ENCODE measurements at regions not wholly inside any gene's neighbourhood (a gene's known extent, or its start where the extent isn't known, plus 50 kb on each side); places are given as distances from the start of the nearest gene placed in this dataset.
A peak's percentile ranks its signal among the peaks of the same experiment; 100 is the strongest.

DNA sequence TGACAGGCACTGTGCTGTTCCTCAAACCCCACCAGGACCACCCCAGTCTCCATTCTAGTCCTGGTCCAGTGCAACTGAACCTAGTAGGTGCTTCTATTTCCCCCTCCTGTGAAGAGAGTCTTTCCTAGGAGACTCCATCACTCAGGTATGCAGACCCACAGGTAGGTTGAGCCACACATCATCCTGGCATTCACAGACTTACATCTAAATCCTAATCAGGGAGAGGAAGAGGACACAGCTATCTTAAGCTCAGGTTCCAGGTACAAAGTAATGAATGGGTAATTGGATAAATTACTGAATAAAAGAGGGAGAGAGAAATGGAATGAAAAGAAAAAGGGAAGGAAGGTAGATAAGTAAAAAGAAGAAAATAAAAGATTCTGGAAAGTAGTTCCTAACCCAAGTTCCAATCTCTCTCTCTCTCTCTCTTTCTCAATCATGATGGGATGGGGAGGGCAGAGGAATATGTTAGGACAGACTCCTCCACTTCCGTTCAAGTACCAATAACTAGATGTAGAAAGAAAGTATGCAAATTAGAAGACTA is 139.8 kb upstream of the NAMPT start:
- intact Hi-C loops (cut with DNase I), result no loop called here

DNA sequence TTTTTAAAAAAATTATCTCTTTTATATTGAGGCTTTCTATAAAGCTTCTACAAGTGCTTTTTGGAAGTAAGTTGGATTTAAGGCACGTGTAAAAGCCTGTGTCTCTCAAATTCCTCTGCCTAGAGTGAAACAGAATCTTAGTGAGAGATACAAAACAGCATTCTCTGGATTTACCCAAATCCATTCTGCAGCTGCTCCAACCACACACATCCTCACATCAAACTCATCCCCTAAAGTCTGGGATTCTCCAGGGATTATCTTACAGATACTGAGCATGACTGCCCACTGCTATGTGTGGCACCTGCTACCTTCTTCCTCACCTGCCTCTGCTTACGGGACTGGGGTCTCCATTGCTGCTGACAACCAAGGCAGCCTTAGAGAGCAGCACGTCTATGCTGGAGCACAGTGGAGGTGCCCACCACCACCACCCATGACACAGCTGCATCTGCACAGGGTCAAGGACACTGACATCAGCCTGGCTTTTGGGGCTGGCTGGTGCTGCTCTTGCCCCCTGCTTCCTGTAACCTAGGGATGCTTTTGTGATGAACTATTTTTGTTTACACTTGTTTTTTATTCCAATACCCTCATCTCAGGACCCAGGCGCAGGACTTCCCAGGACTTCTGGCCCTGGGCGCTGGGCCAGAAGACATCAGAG is 139.2 kb upstream of the NAMPT start:
- Histone ChIP-seq H3K27ac (peak overlapping the region; percentile 83 to 97 (median 84)), H3K27me3 (no peaks in the 10 kb centered on the region), H3K4me3 (no peak overlapping the region), H3K9me3 (no peaks in the 10 kb centered on the region), H3K36me3 (no peaks in the 10 kb centered on the region), H3K4me1 (peaks cover 1 to 63% (median 24%) of the 10 kb centered on the region in 4 donors)
- ATAC-seq (peak in 1 of 4 donors; percentile 1), DNase-seq (no peak)
- WGBS (ENCODE audit: insufficient coverage, low coverage, low lambda C conversion rate, missing lambda C conversion rate), result 85% methylated on average over 3 of the region's 5 CpGs
- intact Hi-C loops (cut with DNase I), result no loop called here
- TF ChIP-seq, protein P1, sequence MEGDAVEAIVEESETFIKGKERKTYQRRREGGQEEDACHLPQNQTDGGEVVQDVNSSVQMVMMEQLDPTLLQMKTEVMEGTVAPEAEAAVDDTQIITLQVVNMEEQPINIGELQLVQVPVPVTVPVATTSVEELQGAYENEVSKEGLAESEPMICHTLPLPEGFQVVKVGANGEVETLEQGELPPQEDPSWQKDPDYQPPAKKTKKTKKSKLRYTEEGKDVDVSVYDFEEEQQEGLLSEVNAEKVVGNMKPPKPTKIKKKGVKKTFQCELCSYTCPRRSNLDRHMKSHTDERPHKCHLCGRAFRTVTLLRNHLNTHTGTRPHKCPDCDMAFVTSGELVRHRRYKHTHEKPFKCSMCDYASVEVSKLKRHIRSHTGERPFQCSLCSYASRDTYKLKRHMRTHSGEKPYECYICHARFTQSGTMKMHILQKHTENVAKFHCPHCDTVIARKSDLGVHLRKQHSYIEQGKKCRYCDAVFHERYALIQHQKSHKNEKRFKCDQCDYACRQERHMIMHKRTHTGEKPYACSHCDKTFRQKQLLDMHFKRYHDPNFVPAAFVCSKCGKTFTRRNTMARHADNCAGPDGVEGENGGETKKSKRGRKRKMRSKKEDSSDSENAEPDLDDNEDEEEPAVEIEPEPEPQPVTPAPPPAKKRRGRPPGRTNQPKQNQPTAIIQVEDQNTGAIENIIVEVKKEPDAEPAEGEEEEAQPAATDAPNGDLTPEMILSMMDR (IDR thresholded peaks at IDR 0.05), result no peak
- no peak for TF ChIP-seq POLR2A (IDR thresholded peaks at IDR 0.05)

More for the DNA sequence above, 139.8 kb upstream of the NAMPT start:
- ATAC-seq (peak in 1 of 4 donors; percentile 66), DNase-seq (no peak)
- Histone ChIP-seq H3K4me1 (peaks cover 0 to 58% (median 24%) of the 10 kb centered on the region in 4 donors), H3K9me3 (no peaks in the 10 kb centered on the region), H3K4me3 (no peak overlapping the region), H3K36me3 (no peaks in the 10 kb centered on the region), H3K27me3 (no peaks in the 10 kb centered on the region), H3K27ac (peak overlapping the region; percentile 83 to 97 (median 84))
- WGBS (ENCODE audit: insufficient coverage, low coverage, low lambda C conversion rate, missing lambda C conversion rate), result 0% methylated on average over 1 of the region's 1 CpG
- TF ChIP-seq POLR2A (IDR thresholded peaks at IDR 0.05), result no peak
- TF ChIP-seq, protein P1 (IDR thresholded peaks at IDR 0.05), result no peak

DNA sequence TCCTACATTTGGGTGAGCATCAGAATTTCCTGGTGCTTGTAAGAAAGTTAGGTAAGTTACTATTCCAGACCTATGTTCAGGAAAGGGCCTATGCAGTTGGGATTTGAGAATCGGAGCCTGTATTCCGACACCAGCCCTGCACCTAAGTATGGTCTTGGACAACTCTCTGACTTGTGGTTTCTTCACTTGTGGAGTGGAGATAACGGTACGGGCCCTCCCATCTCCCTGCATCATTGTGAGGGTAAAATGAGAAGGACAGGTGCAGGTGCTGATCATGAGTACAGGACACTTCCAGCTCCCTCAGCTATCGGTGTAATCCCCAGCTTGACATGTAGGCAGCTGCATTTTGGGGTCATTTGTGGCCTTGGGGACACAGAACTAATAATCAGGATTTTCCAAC is 138.3 kb upstream of the NAMPT start:
- H3K4me1 ChIP-seq, result peaks cover 1 to 70% (median 24%) of the 10 kb centered on the region in 4 donors
- H3K36me3 ChIP-seq, result no peaks in the 10 kb centered on the region
- no peak overlapping the region for H3K4me3 ChIP-seq
- DNase-seq (no peak), ATAC-seq (no peak)
- no peak for TF ChIP-seq POLR2A (IDR thresholded peaks at IDR 0.05)
- TF ChIP-seq, protein P1 (IDR thresholded peaks at IDR 0.05), result no peak
- no peaks in the 10 kb centered on the region for H3K27me3 ChIP-seq
- 67% methylated on average over 4 of the region's 5 CpGs for WGBS (ENCODE audit: insufficient coverage, low coverage, low lambda C conversion rate, missing lambda C conversion rate)
- intact Hi-C loops (cut with DNase I), result no loop called here
- peak overlapping the region in 2 of 3 donors; percentile 84 to 97 for H3K27ac ChIP-seq
- no peaks in the 10 kb centered on the region for H3K9me3 ChIP-seq

DNA sequence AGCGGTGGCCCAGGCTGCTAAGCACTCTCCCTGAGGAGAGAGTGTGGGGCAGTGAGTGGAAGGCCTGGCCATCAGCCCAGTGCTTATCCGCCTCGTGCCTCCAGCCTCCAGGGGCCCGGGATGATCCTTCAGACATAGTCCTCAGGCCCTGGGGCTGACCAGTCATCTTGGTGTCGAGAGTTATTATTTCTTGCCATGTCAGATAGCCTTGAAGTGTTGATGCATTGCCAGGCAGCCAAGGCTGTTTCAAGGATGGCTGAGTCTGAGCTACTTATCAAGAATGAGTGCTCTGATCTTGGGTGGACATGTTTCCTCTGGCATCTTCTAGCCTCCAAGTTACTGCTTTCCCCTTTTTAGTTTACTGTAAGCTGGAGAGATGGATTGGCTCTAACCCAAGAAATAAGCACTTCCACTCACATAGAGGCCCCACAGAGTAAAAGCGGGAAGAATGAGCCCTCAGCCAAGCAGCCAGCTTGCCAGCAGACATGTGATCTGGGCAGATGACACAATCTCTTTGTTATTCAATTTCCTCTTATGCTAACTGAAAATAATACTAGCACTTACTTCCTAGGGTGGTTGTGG is 136.5 kb upstream of the NAMPT start:
- H3K36me3 ChIP-seq, result no peaks in the 10 kb centered on the region
- no peaks in the 10 kb centered on the region for H3K9me3 ChIP-seq
- no peaks in the 10 kb centered on the region for H3K27me3 ChIP-seq
- H3K27ac ChIP-seq, result peak overlapping the region; percentile 48 to 85 (median 80)
- DNase-seq (peak; percentile 68 to 72 (median 69)), ATAC-seq (peak; percentile 32 to 45 (median 34))
- peak; percentile 48 for TF ChIP-seq POLR2A (IDR thresholded peaks at IDR 0.05)
- TF ChIP-seq, protein P1 (IDR thresholded peaks at IDR 0.05), result no peak
- no peak overlapping the region for H3K4me3 ChIP-seq
- WGBS (ENCODE audit: insufficient coverage, low coverage, low lambda C conversion rate, missing lambda C conversion rate), result 36% methylated on average over 3 of the region's 6 CpGs
- intact Hi-C loops (cut with DNase I), result no loop called here
- H3K4me1 ChIP-seq, result peaks cover 1 to 70% (median 20%) of the 10 kb centered on the region in 4 donors
